Transverse colon (tissue), 4 donors: ENCODE measurements at regions not wholly inside any gene's neighbourhood (a gene's known extent, or its start where the extent isn't known, plus 50 kb on each side); places are given as distances from the start of the nearest gene placed in this dataset.

Experiments used
- DNase-seq: peaks from one replicate; pipeline ENCODE4 v3.0.0-alpha.2; 2019
- H3K27ac ChIP-seq, 4 donors: fragments of 200-600 bp; sonication (generic); 2 replicates each; pipeline ENCODE4 v1.5.1; 2016 to 2018; ENCODE audit warnings: inconsistent platforms in 4 of 4
- H3K27me3 ChIP-seq: fragments of 200-600 bp; sonication (generic); 2 replicates; pipeline ENCODE4 v1.5.1; 2017; ENCODE audit warnings: inconsistent platforms
- H3K36me3 ChIP-seq, 4 donors: fragments of 200-600 bp; sonication (generic); 2 replicates each; pipeline ENCODE4 v1.5.1; 2017 to 2019; ENCODE audit warnings: inconsistent platforms in 4 of 4
- H3K4me1 ChIP-seq, 4 donors: fragments of 200-600 bp; sonication (generic); 2 replicates each; pipeline ENCODE4 v1.5.1; 2017 to 2020; ENCODE audit warnings: inconsistent platforms in 4 of 4
- H3K4me3 ChIP-seq, 4 donors: fragments of 200-600 bp; sonication (generic); 1 replicate in 1 of 4; 2 replicates in 3 of 4; pipeline versions ENCODE4 v1.5.1 to v1.6.1; 2017 to 2019; ENCODE audit warnings: inconsistent platforms in 4 of 4
- H3K9me3 ChIP-seq, 2 donors: fragments of 200-600 bp; sonication (generic); 2 replicates each; pipeline ENCODE4 v1.5.1; 2017 to 2019; ENCODE audit warnings: inconsistent platforms in 2 of 2
- CTCF ChIP-seq, 5 experiments: fragments of 200-600 bp in 3 of 5; fragments of 450-650 bp in 2 of 5; sonication (generic) in 3 of 5; IDR thresholded peaks; 1 replicate in 2 of 5; 2 replicates in 3 of 5; pipeline ENCODE4 v1.5.1; 2016 to 2017; ENCODE audit warnings: antibody characterized with exemption in 5 of 5, inconsistent platforms in 3 of 5, mild to moderate bottlenecking in 2 of 5, moderate library complexity in 1 of 5
- EP300 ChIP-seq: sonication (generic); formaldehyde crosslinking; IDR thresholded peaks from one replicate; pipeline ENCODE4 v1.6.1; 2017; ENCODE audit warnings: antibody characterized with exemption, low read depth
- POLR2A ChIP-seq: fragments of 450-650 bp; IDR thresholded peaks from one replicate; pipeline ENCODE4 v1.6.1; 2016; ENCODE audit warnings: antibody characterized with exemption, mild to moderate bottlenecking, moderate library complexity
- POLR2AphosphoS5 ChIP-seq, 3 donors: sonication (generic); formaldehyde crosslinking; IDR thresholded peaks; one replicate each; pipeline ENCODE4 v1.6.1; 2016; ENCODE audit warnings: antibody characterized with exemption in 3 of 3
- WGBS, 2 donors: methylation state at CpG; one replicate each; pipeline ENCODE4 v1.1.5; 2018; ENCODE audit warnings: low coverage in 1 of 2; 5-methylcytosine and 5-hydroxymethylcytosine counted together
- in situ Hi-C, 4 donors: fragments of 200-750 bp; cut with MboI; loops; one replicate each; pipeline versions ENCODE4 v1.15.0 to v1.15.1; 2017; ENCODE audit warnings: low sequenced_read_pairs in 3 of 4, low pct_ligation_motif_present in 1 of 4, low pct_unique_long_range_greater_than_20kb in 1 of 4
- intact Hi-C: fragments of 100-400 bp; cut with DNase I; formaldehyde crosslinking; loops from one replicate; pipeline ENCODE4 v1.15.1; 2023; ENCODE audit warnings: low total_unique reads

- Histone ChIP-seq H3K9me3 (no peaks in the 10 kb centered on the region), H3K4me1 (peaks cover 0 to 4% (median 0%) of the 10 kb centered on the region in 4 donors), H3K27ac (no peak overlapping the region), H3K27me3 (no peaks in the 10 kb centered on the region), H3K4me3 (no peak overlapping the region), H3K36me3 (no peaks in the 10 kb centered on the region)
- no peak for TF ChIP-seq POLR2A
- no peak for TF ChIP-seq POLR2AphosphoS5 (IDR thresholded peaks at IDR 0.05)
- TF ChIP-seq EP300 = no peak
- TF ChIP-seq CTCF (IDR thresholded peaks at IDR 0.05) = no peak
- 75% methylated on average over 2 of the region's 2 CpGs; no CpG with 5 or more reads in 1 of the 2 donors for WGBS, 2 donors
- intact Hi-C loops (no loop called here), in situ Hi-C loops (loop anchor here (25.0 kb wide), 4 partner anchors 217 to 517 kb away; no protein-coding TSS in a partner anchor)
- no peak for DNase-seq
These were observed 90.0 kb upstream of the EGFL6 start for GRCh38 chrX:13479452-13479813.

- DNase-seq = no peak
- no peak for TF ChIP-seq POLR2A
- no peak for TF ChIP-seq CTCF (IDR thresholded peaks at IDR 0.05)
- no peak for TF ChIP-seq POLR2AphosphoS5 (IDR thresholded peaks at IDR 0.05)
- TF ChIP-seq EP300 = no peak
- intact Hi-C loops (no loop called here), in situ Hi-C loops (loop anchor here (25.0 kb wide), 4 partner anchors 217 to 517 kb away; no protein-coding TSS in a partner anchor)
- H3K4me1 ChIP-seq = peaks cover 0 to 4% (median 0%) of the 10 kb centered on the region in 4 donors
- H3K27me3 ChIP-seq = no peaks in the 10 kb centered on the region
- no peak overlapping the region for H3K4me3 ChIP-seq
- no peaks in the 10 kb centered on the region for H3K36me3 ChIP-seq
- H3K27ac ChIP-seq = no peak overlapping the region
- no peaks in the 10 kb centered on the region for H3K9me3 ChIP-seq
- WGBS, 2 donors = 77% methylated on average over 6 of the region's 6 CpGs; no CpG with 5 or more reads in 1 of the 2 donors
These were observed 90.5 kb upstream of the EGFL6 start for GRCh38 chrX:13478740-13479451.

- Histone ChIP-seq H3K36me3 (no peaks in the 10 kb centered on the region), H3K4me3 (no peak overlapping the region), H3K27ac (no peak overlapping the region), H3K4me1 (no peaks in the 10 kb centered on the region), H3K9me3 (no peaks in the 10 kb centered on the region), H3K27me3 (no peaks in the 10 kb centered on the region)
- 85% methylated on average over 4 of the region's 4 CpGs; no CpG with 5 or more reads in 1 of the 2 donors for WGBS, 2 donors
- no peak for DNase-seq
- intact Hi-C loops = no loop called here
- in situ Hi-C loops = loop anchor here (25.0 kb wide), 4 partner anchors 214 to 514 kb away; no protein-coding TSS in a partner anchor
- TF ChIP-seq POLR2AphosphoS5 (IDR thresholded peaks at IDR 0.05) (no peak), POLR2A (no peak), EP300 (no peak), CTCF (IDR thresholded peaks at IDR 0.05) (no peak)
These were observed 93.0 kb upstream of the EGFL6 start for GRCh38 chrX:13476384-13476783.

GRCh38 chrX:13474164-13474516 is 95.3 kb upstream of the EGFL6 start:
- Histone ChIP-seq H3K9me3 (no peaks in the 10 kb centered on the region), H3K4me3 (no peak overlapping the region), H3K4me1 (no peaks in the 10 kb centered on the region), H3K27ac (peak overlapping the region; percentile 53 to 70 (median 64)), H3K27me3 (no peaks in the 10 kb centered on the region), H3K36me3 (no peaks in the 10 kb centered on the region)
- 64% methylated on average over 4 of the region's 4 CpGs; no CpG with 5 or more reads in 1 of the 2 donors for WGBS, 2 donors
- intact Hi-C loops = no loop called here
- no peak for DNase-seq
- no peak for TF ChIP-seq POLR2A
- TF ChIP-seq EP300 = no peak
- no peak for TF ChIP-seq POLR2AphosphoS5 (IDR thresholded peaks at IDR 0.05)
- TF ChIP-seq CTCF (IDR thresholded peaks at IDR 0.05) = no peak
- in situ Hi-C loops = no loop called here
